T follicular helper cell (primary cell): ENCODE measurements at regions not wholly inside any gene's neighbourhood (a gene's known extent, or its start where the extent isn't known, plus 50 kb on each side); places are given as distances from the start of the nearest gene placed in this dataset.
"Not testable (repeated sequence)": the region's sequence is repeated elsewhere in the genome, so short reads cannot be mapped to it uniquely, and the experiment has no call there.

ENCODE experiments used
- DNase-seq: peaks from one replicate; pipeline ENCODE4 v3.0.0-alpha.2; 2020; ENCODE audit warnings: low read depth

DNA sequence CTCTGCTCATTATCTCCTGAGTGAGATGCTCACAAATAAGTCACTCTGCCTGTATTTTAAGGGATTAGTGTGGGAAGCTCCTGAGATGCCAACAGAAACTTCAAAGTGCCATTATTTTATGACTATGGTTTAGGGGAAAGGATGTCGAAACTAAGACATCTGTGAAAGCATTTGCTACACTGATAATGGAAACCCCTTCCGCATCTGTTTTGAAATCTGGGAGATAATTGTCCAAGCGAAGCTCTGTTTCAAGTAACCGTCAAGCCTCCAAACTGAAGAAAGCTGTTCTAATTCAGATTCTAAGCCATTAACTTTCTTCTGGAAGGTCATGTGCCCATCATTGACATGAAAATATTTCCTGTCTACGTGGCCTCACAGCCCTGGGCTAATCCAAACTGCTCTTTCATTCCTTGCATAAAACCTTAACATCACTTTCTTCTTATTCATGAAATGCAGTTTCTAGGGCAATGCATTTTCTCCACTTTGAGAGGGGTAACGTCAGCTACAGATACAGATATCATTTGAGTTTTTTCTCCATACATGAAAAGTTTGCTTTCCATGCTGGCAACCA is 932.0 kb downstream of the C6orf118 start:
- DNase-seq, result no peak

- no peak for DNase-seq
Measured at GRCh38 chr6:164370773-164371172, 938.6 kb downstream of the C6orf118 start.

- no peak for DNase-seq
Measured at GRCh38 chr6:164359441-164359840, 944.9 kb downstream of the QKI start.

DNA sequence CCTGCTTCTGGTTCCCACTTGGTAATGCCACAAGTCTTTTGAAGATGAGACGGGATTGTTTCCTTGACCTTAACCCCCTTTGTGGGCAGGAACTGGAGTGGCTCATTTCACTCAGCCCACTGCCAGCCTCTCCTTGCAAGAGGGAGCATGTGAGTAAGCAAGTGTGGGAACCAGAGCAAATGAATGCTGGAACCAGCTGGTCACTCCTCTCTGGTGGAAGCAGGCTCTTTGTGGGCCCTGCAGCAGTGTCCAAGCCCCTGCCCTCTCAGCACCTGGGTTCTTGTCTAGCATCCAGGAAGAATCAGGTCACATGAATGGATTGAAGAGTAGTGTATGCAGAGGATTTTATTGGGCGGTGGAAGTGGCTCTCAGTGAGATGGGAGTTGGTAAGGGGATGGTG is 944.5 kb downstream of the QKI start:
- no peak for DNase-seq

- no peak for DNase-seq
Measured at GRCh38 chr6:164356814-164357213, 942.3 kb downstream of the QKI start.

DNA sequence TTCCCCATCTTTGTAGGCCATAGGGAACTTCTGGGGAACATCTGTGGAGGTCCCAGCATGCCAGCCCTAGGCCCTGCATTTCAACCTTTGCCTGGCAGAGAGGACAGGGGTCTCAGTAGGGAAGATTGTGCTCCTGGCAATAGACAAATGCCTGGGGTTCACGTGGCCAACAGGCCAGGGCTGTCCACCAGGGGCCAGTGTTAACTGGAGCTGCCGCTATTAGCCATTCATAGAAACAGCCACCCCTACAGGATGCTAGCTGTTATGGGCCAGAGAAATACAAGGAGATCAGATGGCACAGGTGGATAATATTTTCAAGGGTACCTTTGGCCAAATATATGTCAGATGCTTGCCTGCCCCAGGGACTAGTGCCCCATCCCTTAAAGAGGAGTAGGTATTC is 932.9 kb downstream of the QKI start:
- DNase-seq, result no peak

GRCh38 chr6:164346631-164347030 is 932.1 kb downstream of the QKI start:
- no peak for DNase-seq

DNA sequence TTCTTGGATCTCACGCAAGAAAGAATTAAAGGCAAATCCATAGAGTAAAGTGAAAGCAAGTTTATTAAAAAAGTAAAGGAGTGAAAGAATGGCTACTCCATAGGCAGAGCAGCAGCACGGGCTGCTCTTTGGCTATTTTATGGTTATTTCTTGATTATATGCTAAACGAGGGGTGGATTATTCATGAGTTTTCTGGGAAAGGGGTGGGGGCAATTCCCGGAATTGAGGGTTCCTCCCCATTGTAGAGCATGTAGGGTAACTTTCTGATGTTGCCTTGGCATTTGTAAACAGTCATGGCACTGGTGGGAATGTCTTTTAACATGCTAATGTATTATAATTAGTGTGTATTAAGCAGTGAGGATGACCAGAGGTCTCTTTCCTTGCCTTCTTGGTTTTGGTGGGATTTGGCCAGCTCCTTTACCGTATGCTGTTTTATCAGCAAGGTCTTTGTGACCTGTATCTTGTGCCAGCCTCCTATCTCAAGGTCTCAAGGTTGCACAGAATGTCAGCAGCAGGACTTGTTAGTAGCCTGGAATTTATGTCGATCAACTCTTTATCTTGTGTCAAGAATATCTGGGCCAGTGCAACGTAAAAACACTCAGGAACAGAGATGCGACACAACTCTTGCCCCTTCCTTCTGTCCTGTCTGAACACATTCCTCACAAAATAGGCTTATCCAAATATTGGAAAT is 931.4 kb downstream of the QKI start:
- no peak for DNase-seq

- DNase-seq, result no peak
Measured at GRCh38 chr6:164345327-164345726, 930.8 kb downstream of the QKI start.

- no peak for DNase-seq
Measured at GRCh38 chr6:164344801-164345291, 930.3 kb downstream of the QKI start.

DNA sequence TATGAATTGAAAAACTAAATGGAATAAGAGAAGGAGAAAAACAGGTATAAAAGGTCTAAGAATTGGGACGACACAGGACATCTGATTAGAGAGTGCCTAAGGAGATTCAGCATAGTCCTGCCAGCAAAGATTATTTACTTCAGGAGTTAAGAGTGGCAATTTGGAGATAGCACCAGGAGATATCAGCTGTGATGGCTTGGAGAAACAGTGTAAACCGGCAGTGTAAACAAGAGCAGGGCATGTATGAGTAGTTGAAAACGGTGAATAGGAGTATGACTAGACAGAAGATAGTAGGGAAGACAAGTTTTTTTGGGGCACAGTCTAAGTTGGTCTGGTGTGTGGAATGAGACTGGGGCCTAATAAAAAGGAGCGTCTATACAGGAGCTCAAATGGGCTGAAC is 924.9 kb downstream of the QKI start:
- DNase-seq, result not testable (repeated sequence)

GRCh38 chr6:164337925-164338397 is 923.4 kb downstream of the QKI start:
- no peak for DNase-seq

GRCh38 chr6:164337024-164337924 is 922.8 kb downstream of the QKI start:
- no peak for DNase-seq

- no peak for DNase-seq
Measured at GRCh38 chr6:164336455-164336854, 921.9 kb downstream of the QKI start.

GRCh38 chr6:164331026-164331425 is 916.5 kb downstream of the QKI start:
- no peak for DNase-seq

GRCh38 chr6:164325168-164325567 is 910.6 kb downstream of the QKI start:
- DNase-seq, result no peak

DNA sequence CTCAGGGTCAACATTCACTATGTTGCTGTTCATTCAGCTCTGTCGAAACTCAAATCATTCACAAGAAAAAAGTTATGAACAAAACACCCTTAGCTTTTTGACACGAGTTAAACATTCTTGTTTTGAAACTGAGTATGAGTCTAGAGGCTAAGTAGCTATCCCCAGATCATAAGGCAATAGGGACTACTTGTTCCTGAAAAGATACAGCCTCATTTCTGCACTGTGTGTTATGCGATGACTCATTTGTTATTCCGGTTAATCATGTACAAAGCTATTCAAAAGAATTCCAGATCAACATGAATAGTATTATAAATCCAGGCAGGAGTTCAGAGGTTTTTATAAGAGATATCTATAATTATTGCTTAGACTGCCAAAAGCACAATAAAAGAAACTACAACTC is 908.0 kb downstream of the QKI start:
- no peak for DNase-seq

DNA sequence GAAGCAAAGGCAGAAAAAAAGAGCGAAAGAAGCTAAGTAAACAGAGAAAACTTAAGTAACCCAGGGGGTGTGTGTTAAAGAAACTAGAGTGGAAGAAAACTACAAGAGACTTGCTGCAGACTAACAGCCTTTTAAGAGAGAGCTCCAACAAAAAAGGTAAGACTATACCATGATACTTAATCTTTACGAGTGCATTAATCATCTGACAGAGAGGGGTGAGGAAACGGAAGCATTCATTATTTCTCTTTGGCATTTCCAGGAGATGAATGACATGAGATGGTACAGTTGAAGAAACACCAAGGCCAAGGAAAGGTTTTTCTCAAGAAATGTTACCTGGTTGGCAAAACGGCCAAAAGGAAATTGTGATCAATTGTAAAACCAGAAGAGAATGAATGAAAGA is 906.8 kb downstream of the QKI start:
- no peak for DNase-seq

GRCh38 chr6:164315376-164315775 is 900.9 kb downstream of the QKI start:
- no peak for DNase-seq

DNA sequence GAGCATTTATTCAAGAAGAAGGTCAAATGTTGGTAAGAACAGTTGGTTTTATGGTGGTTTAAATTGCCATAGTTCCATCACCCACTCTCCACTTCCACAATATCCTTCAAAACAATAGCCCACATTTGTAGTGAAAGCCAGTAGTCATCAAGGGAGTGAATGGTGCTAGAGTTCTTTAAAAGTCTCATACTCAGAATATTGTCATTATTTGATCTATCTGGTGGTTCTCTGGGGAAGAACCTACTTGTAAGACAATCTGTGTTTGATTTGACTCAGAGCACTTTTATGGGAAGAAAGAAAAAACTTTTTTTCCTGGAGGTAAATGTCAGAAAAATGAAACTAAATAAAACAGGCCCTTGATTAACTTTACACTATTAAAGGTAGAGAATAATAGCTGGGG is 893.8 kb downstream of the QKI start:
- DNase-seq, result no peak

DNA sequence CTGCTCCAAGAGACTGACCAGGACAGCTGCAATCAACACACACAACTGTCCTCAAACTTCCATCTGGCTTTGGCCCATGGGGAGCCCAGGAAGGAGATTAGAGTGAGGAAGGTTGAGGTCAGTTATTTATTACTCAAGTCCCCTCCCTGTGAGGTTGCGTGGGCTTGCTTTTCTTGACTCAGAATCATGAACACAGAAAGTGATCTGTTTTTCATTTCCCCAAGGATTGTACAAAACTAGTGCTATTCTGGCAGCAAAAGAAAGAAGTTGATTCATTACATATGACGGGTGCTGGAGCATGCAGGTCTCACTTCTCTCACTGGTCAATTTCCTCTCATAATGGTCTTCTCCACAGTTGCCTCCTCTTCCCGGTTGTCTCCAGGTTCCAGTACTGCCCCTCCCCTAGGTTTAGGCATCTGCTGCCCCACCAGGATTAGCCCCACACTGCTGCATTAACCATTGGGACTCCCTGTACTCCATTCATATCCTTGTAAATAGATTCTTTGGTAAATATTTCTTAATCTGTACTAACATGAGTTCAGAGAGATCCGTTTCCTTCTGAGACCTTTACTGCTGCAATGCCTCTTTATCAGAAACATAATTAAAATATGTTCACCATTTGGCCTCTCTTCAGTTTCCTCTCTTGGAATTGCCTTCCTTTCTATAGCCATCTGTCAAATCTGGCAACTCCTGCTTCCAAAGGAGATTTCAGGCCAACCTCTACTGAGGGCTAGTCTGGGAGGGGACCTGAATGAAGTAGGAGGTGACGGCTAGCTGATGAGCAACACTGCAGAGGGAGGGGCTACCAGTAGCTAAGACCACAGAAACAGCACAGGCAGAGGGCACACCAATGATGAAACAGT is 888.8 kb downstream of the QKI start:
- DNase-seq, result no peak

- no peak for DNase-seq
Measured at GRCh38 chr6:164296411-164296810, 881.9 kb downstream of the QKI start.
